Neural cell (in vitro differentiated cells): ENCODE measurements at regions not wholly inside any gene's neighbourhood (a gene's known extent, or its start where the extent isn't known, plus 50 kb on each side); places are given as distances from the start of the nearest gene placed in this dataset.

Experiments used
- H2AFZ ChIP-seq: fragments of 200-600, 300-800 bp; sonication (generic), shearing (Covaris generic); 2 replicates; pipeline ENCODE4 v1.6.0; 2014; ENCODE audit warnings: low read depth, mild to moderate bottlenecking, antibody characterized with exemption, low read length, moderate library complexity
- H3F3A ChIP-seq: fragments of 200-600 bp; shearing (Covaris generic); 2 replicates; pipeline ENCODE4 v1.6.1; 2016; ENCODE audit warnings: mild to moderate bottlenecking, moderate library complexity, mixed read lengths, antibody characterized with exemption, low read length; ENCODE audit not compliant: insufficient read depth, poor library complexity, severe bottlenecking
- H3K27ac ChIP-seq: fragments of 200-600, 300-800 bp; sonication (generic), shearing (Covaris generic); 2 replicates; pipeline ENCODE4 v1.5.1; 2014; ENCODE audit warnings: mild to moderate bottlenecking, low read length, moderate library complexity
- H3K27me3 ChIP-seq: fragments of 300-800, 200-600 bp; sonication (generic), shearing (Covaris generic); 2 replicates; pipeline ENCODE4 v1.6.0; 2014; ENCODE audit warnings: mild to moderate bottlenecking, low read depth, low read length, moderate library complexity; ENCODE audit not compliant: insufficient read depth
- H3K36me3 ChIP-seq: fragments of 300-800, 200-600 bp; sonication (generic), shearing (Covaris generic); 2 replicates; pipeline ENCODE4 v1.5.1; 2014; ENCODE audit warnings: mild to moderate bottlenecking, antibody characterized with exemption, low read length, moderate library complexity; ENCODE audit not compliant: insufficient read depth
- H3K4me2 ChIP-seq: fragments of 300-800, 200-600 bp; sonication (generic), shearing (Covaris generic); 2 replicates; pipeline ENCODE4 v1.6.0; 2014; ENCODE audit warnings: mild to moderate bottlenecking, low read length
- H3K4me3 ChIP-seq: fragments of 300-800, 200-600 bp; sonication (generic), shearing (Covaris generic); 2 replicates; pipeline ENCODE4 v1.5.1; 2014; ENCODE audit warnings: mild to moderate bottlenecking, low read length, moderate library complexity
- H3K79me2 ChIP-seq: fragments of 200-600 bp; shearing (Covaris generic); replicated peaks from 2 replicates; pipeline ENCODE4 v1.6.0; 2014; ENCODE audit warnings: mild to moderate bottlenecking, low read length, moderate library complexity; ENCODE audit not compliant: insufficient read depth
- H3K9ac ChIP-seq: fragments of 300-800, 200-600 bp; sonication (generic), shearing (Covaris generic); 2 replicates; pipeline ENCODE4 v1.6.1; 2016; ENCODE audit warnings: mild to moderate bottlenecking, low read length, mixed read lengths
- H3K9me2 ChIP-seq: fragments of 200-600 bp; shearing (Covaris generic); 2 replicates; pipeline ENCODE4 v1.6.1; 2016; ENCODE audit warnings: mild to moderate bottlenecking, low read length, mixed read lengths; ENCODE audit not compliant: insufficient read depth
- H3K9me3 ChIP-seq: fragments of 200-600, 300-800 bp; sonication (generic), shearing (Covaris generic); 2 replicates; pipeline ENCODE4 v1.6.1; 2016; ENCODE audit warnings: mild to moderate bottlenecking, mixed run types, low read length, moderate library complexity, mixed read lengths
- H4K20me1 ChIP-seq: fragments of 200-600 bp; shearing (Covaris generic); 2 replicates; pipeline ENCODE4 v1.6.1; 2016; ENCODE audit warnings: mild to moderate bottlenecking, mixed run types; ENCODE audit not compliant: insufficient read depth
- CTCF ChIP-seq: fragments of 450-650 bp; IDR thresholded peaks from 2 replicates; pipeline ENCODE4 v1.5.1; 2014; ENCODE audit warnings: antibody characterized with exemption, mild to moderate bottlenecking, moderate library complexity; ENCODE audit not compliant: poor library complexity, severe bottlenecking
- EP300 ChIP-seq: fragments of 450-650 bp; conservative IDR thresholded peaks from 2 replicates; pipeline ENCODE4 v1.6.1; 2014; ENCODE audit warnings: antibody characterized with exemption, mild to moderate bottlenecking, moderate library complexity; ENCODE audit not compliant: poor library complexity, severe bottlenecking
- EZH2 ChIP-seq: fragments of 200-600, 300-800 bp; shearing (Covaris generic), sonication (generic); IDR thresholded peaks from 2 replicates; pipeline ENCODE4 v1.6.1; 2014; ENCODE audit warnings: antibody characterized with exemption, low read length, borderline replicate concordance, mild to moderate bottlenecking; ENCODE audit not compliant: insufficient read depth, poor library complexity, severe bottlenecking
- POLR2AphosphoS5 ChIP-seq: IDR thresholded peaks from 2 replicates; pipeline ENCODE4 v1.6.1; 2012
- RAD21 ChIP-seq: fragments of 450-650 bp; conservative IDR thresholded peaks from 2 replicates; pipeline ENCODE4 v1.6.1; 2014; ENCODE audit warnings: antibody characterized with exemption, mild to moderate bottlenecking, moderate library complexity
- SMC3 ChIP-seq: fragments of 450-650 bp; conservative IDR thresholded peaks from 2 replicates; pipeline ENCODE4 v1.6.1; 2014; ENCODE audit warnings: antibody characterized with exemption, mild to moderate bottlenecking, moderate library complexity; ENCODE audit not compliant: poor library complexity
- TAF1 ChIP-seq: IDR thresholded peaks from 2 replicates; pipeline ENCODE4 v1.6.1; 2012; ENCODE audit warnings: low read depth
- TF ChIP-seq, protein P1 (sequence below): IDR thresholded peaks from 2 replicates; pipeline ENCODE4 v1.6.1; 2012; ENCODE audit warnings: borderline replicate concordance

DNA sequence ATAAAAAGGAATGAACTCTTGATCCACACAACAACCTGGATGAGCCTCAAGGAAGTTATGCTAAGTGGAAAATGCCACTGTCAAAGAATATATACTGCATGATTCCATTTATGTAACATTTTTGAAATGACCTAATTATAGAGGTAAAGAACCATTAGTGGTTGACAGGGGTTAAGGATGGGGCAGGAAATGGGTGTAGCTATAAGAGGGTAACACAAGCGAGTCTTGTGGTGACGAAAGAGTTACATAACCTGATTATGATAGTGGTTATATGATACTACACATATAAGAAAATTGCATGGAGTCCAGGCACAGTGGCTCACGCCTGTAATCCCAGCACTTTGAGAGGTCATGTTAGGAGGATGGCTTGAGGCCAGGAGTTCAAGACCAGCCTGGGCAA is 346.6 kb upstream of the PKDCC start:
- H3K79me2 ChIP-seq, result no peaks in the 10 kb centered on the region
- H3F3A ChIP-seq, result no peaks in the 10 kb centered on the region
- no peak overlapping the region for H3K27ac ChIP-seq

GRCh38 chr2:41703123-41703522 is 344.7 kb upstream of the PKDCC start:
- Histone ChIP-seq H4K20me1 (no peaks in the 10 kb centered on the region), H3K9me3 (no peaks in the 10 kb centered on the region), H3F3A (no peaks in the 10 kb centered on the region), H3K36me3 (no peaks in the 10 kb centered on the region), H3K79me2 (no peaks in the 10 kb centered on the region), H2AFZ (no peak overlapping the region), H3K9ac (no peak overlapping the region), H3K27me3 (no peaks in the 10 kb centered on the region), H3K4me3 (no peak overlapping the region), H3K9me2 (no peaks in the 10 kb centered on the region), H3K4me2 (no peak overlapping the region), H3K27ac (no peak overlapping the region)
- TF ChIP-seq EZH2 (no peak), RAD21 (no peak)
- TF ChIP-seq, protein P1, sequence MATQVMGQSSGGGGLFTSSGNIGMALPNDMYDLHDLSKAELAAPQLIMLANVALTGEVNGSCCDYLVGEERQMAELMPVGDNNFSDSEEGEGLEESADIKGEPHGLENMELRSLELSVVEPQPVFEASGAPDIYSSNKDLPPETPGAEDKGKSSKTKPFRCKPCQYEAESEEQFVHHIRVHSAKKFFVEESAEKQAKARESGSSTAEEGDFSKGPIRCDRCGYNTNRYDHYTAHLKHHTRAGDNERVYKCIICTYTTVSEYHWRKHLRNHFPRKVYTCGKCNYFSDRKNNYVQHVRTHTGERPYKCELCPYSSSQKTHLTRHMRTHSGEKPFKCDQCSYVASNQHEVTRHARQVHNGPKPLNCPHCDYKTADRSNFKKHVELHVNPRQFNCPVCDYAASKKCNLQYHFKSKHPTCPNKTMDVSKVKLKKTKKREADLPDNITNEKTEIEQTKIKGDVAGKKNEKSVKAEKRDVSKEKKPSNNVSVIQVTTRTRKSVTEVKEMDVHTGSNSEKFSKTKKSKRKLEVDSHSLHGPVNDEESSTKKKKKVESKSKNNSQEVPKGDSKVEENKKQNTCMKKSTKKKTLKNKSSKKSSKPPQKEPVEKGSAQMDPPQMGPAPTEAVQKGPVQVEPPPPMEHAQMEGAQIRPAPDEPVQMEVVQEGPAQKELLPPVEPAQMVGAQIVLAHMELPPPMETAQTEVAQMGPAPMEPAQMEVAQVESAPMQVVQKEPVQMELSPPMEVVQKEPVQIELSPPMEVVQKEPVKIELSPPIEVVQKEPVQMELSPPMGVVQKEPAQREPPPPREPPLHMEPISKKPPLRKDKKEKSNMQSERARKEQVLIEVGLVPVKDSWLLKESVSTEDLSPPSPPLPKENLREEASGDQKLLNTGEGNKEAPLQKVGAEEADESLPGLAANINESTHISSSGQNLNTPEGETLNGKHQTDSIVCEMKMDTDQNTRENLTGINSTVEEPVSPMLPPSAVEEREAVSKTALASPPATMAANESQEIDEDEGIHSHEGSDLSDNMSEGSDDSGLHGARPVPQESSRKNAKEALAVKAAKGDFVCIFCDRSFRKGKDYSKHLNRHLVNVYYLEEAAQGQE, result no peak

More for the DNA sequence above, 346.6 kb upstream of the PKDCC start:
- Histone ChIP-seq H2AFZ (no peak overlapping the region), H3K9me2 (no peaks in the 10 kb centered on the region), H3K27me3 (no peaks in the 10 kb centered on the region), H3K4me2 (no peak overlapping the region), H3K36me3 (no peaks in the 10 kb centered on the region), H3K4me3 (no peak overlapping the region), H4K20me1 (no peaks in the 10 kb centered on the region), H3K9me3 (no peaks in the 10 kb centered on the region), H3K9ac (no peak overlapping the region)
- TF ChIP-seq RAD21 (no peak), EP300 (no peak)

- no peak overlapping the region for H2AFZ ChIP-seq
- H3K4me2 ChIP-seq, result no peak overlapping the region
- no peaks in the 10 kb centered on the region for H3F3A ChIP-seq
- H3K9me3 ChIP-seq, result no peaks in the 10 kb centered on the region
- no peak overlapping the region for H3K27ac ChIP-seq
- TF ChIP-seq EP300, result no peak
- no peak for TF ChIP-seq POLR2AphosphoS5
- TF ChIP-seq RAD21, result no peak
- TF ChIP-seq CTCF, result no peak
- no peak for TF ChIP-seq TAF1
- no peak for TF ChIP-seq SMC3
- H3K36me3 ChIP-seq, result no peaks in the 10 kb centered on the region
- no peak overlapping the region for H3K4me3 ChIP-seq
- no peaks in the 10 kb centered on the region for H3K27me3 ChIP-seq
- no peaks in the 10 kb centered on the region for H3K79me2 ChIP-seq
- no peaks in the 10 kb centered on the region for H3K9me2 ChIP-seq
- H4K20me1 ChIP-seq, result no peaks in the 10 kb centered on the region
- H3K9ac ChIP-seq, result no peak overlapping the region
These were observed 342.2 kb upstream of the PKDCC start for GRCh38 chr2:41705634-41706033.
